Naive B cell (primary cell): ENCODE measurements at regions not wholly inside any gene's neighbourhood (a gene's known extent, or its start where the extent isn't known, plus 50 kb on each side); places are given as distances from the start of the nearest gene placed in this dataset.

Experiments
- ATAC-seq, 2 donors: fragments of 150-1000 bp; cut with Tn5 transposase; 2 replicates each; pipeline ENCODE4 v1.10.0; 2021; ENCODE audit warnings: low read depth in 2 of 2, mild to moderate bottlenecking in 2 of 2, moderate library complexity in 2 of 2
- DNase-seq: peaks from one replicate; pipeline ENCODE4 v3.0.0; 2022
- H3K27ac Mint-ChIP-seq, 6 donors: one replicate each; pipeline ENCODE4 v1.8.0; 2020 to 2022; ENCODE audit warnings: mild to moderate bottlenecking in 6 of 6, mixed read lengths in 6 of 6, moderate library complexity in 5 of 6, inconsistent platforms in 2 of 6
- H3K27me3 Mint-ChIP-seq, 3 donors: one replicate each; pipeline ENCODE4 v1.8.0; 2021 to 2022; ENCODE audit warnings: mixed read lengths in 3 of 3, mild to moderate bottlenecking in 1 of 3
- H3K36me3 Mint-ChIP-seq, 2 donors: one replicate each; pipeline ENCODE4 v1.8.0; 2020 to 2022; ENCODE audit warnings: mixed read lengths in 2 of 2, inconsistent platforms in 1 of 2, mild to moderate bottlenecking in 1 of 2
- H3K4me1 Mint-ChIP-seq, 3 donors: one replicate each; pipeline ENCODE4 v1.8.0; 2020 to 2022; ENCODE audit warnings: mixed read lengths in 3 of 3, inconsistent platforms in 1 of 3, mild to moderate bottlenecking in 1 of 3, moderate library complexity in 1 of 3
- H3K4me3 Mint-ChIP-seq, 8 donors: one replicate each; pipeline ENCODE4 v1.8.0; 2020 to 2022; ENCODE audit warnings: mild to moderate bottlenecking in 8 of 8, mixed read lengths in 8 of 8, moderate library complexity in 8 of 8, inconsistent platforms in 2 of 8
- H3K9me3 Mint-ChIP-seq, 7 donors: one replicate each; pipeline ENCODE4 v1.8.0; 2020 to 2022; ENCODE audit warnings: mixed read lengths in 7 of 7, mild to moderate bottlenecking in 5 of 7, inconsistent platforms in 2 of 7, moderate library complexity in 1 of 7

DNA sequence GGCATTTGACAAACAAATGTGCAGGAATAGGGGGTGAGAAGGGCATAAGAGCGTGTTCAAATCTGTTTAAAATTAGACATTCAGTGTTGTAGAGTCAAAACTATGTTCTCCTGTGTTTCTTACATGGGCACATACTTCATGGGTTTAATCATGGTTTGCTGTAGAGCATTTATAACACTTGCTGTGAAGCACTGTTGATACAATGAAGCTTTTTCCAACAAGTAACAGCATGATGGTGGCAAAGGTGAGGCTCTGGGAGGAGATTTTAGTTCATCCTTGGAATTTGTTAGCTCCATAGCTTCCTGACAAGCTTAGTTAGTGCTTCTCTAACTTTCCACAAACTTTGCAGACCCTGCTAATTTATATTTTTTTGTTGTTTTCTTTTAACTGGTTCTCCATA is 900.7 kb downstream of the TFAP2A start:
- peaks cover 0 to 5% (median 0%) of the 10 kb centered on the region in 3 donors for H3K27me3 Mint-ChIP-seq
- H3K27ac Mint-ChIP-seq, result no peak overlapping the region

DNA sequence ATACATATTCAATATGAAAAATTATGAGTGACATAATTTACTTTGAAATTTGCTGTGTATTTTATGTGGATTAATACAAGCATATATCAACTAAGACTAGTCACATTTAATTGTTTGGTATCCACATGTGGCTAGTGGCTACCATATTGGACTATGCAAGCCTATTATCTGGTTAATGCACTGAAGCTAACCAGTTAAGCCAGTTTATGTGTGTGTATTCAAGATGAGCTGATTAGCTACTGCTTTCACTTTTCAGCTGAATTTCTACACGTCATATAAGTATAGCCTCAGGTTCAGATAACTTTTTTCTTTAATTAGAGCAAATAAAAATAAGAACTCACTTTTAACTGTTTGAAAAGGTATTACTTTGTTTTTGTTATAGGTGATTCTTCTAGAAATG is 903.7 kb downstream of the TFAP2A start:
- Mint-ChIP-seq H3K4me3 (no peak overlapping the region), H3K36me3 (no peaks in the 10 kb centered on the region), H3K9me3 (peaks cover 0 to 16% (median 5%) of the 10 kb centered on the region in 7 donors), H3K27ac (peak overlapping the region in 1 of 6 donors; percentile 21), H3K4me1 (no peaks in the 10 kb centered on the region), H3K27me3 (no peaks in the 10 kb centered on the region)
- DNase-seq (no peak), ATAC-seq (no peak)

More for the DNA sequence above, 900.7 kb downstream of the TFAP2A start:
- DNase-seq (no peak), ATAC-seq (no peak)
- H3K4me3 Mint-ChIP-seq, result no peak overlapping the region
- no peaks in the 10 kb centered on the region for H3K4me1 Mint-ChIP-seq
- no peaks in the 10 kb centered on the region for H3K36me3 Mint-ChIP-seq
- peaks cover 0 to 8% (median 4%) of the 10 kb centered on the region in 7 donors for H3K9me3 Mint-ChIP-seq

DNA sequence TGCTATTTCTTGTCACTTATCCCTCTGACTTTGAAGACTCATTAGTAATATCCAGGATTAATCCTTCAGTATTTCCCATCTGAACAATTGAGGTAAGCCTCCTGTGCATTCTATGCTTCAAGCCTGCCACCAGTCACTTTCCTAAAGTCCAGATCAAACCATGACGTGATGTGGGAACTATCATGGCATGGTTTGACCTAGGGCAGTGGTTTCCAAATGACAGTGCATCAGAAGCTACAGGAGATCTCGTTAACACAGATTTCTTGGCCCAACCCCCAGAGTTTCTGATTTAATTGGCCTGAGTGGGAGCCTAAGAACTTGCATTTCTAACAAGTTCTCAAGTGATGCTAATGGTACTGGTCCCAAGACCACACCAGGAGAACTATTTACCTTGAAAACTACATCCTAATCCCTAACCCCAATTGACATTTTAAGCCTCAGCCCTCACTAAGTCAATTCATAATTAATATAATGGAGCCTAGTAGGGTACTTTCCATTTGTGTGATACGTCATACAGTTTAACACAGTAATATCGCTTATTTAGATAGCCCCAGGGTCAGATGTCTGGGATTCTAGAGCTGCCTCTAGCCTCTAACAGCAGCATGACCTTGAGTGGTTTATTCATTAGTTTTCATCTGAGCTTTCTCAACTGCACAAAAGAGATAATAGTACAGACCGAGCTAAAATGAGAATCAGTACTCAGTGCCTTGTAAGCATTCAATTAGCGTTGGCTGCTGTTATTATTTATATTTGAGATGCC is 907.6 kb downstream of the TFAP2A start:
- H3K27me3 Mint-ChIP-seq, result no peaks in the 10 kb centered on the region
- DNase-seq (no peak), ATAC-seq (no peak)
- no peak overlapping the region for H3K27ac Mint-ChIP-seq
- H3K9me3 Mint-ChIP-seq, result peaks cover 0 to 21% (median 4%) of the 10 kb centered on the region in 7 donors
- H3K4me1 Mint-ChIP-seq, result no peaks in the 10 kb centered on the region
- H3K36me3 Mint-ChIP-seq, result no peaks in the 10 kb centered on the region
- no peak overlapping the region for H3K4me3 Mint-ChIP-seq

- Mint-ChIP-seq H3K27me3 (no peaks in the 10 kb centered on the region), H3K4me3 (no peak overlapping the region), H3K27ac (peak overlapping the region in 1 of 6 donors; percentile 61), H3K4me1 (no peaks in the 10 kb centered on the region), H3K9me3 (peaks cover 0 to 25% (median 5%) of the 10 kb centered on the region in 7 donors), H3K36me3 (no peaks in the 10 kb centered on the region)
- DNase-seq (no peak), ATAC-seq (no peak)
These were observed 910.7 kb downstream of the TFAP2A start for GRCh38 chr6:9504191-9504590.

DNA sequence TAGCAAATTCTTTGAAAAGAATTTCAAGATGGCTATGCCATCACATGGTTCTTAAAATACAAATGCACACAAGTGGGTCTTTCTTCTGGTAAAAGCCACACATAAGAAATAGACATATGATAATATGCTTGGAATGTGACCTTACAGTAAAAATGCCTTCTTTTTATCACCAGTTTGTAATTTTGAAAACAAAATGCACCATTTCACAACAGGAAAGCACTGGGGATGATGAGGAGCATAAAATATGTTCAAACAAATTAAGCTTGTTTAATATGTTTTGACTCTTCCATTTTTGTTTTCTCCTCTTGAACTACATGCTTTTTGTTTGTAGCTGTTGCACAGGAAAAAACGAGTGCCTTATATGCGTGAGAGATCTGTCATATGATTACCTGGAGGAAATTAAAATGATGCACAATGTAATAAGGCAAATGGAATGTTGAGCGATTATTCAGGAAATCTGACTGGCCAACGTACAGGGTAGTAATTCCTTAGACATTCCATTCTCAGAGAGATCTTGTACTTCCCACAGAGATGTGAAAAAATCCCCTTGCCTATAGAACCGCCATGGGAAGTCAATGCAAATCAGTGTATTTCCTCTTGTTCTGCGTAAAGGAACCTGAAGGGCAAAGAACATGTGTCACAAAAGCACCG is 911.6 kb downstream of the TFAP2A start:
- Mint-ChIP-seq H3K4me1 (no peaks in the 10 kb centered on the region), H3K9me3 (peaks cover 0 to 25% (median 5%) of the 10 kb centered on the region in 7 donors), H3K27ac (no peak overlapping the region), H3K4me3 (no peak overlapping the region), H3K36me3 (no peaks in the 10 kb centered on the region), H3K27me3 (no peaks in the 10 kb centered on the region)
- no peak for ATAC-seq
- DNase-seq, result no peak

DNA sequence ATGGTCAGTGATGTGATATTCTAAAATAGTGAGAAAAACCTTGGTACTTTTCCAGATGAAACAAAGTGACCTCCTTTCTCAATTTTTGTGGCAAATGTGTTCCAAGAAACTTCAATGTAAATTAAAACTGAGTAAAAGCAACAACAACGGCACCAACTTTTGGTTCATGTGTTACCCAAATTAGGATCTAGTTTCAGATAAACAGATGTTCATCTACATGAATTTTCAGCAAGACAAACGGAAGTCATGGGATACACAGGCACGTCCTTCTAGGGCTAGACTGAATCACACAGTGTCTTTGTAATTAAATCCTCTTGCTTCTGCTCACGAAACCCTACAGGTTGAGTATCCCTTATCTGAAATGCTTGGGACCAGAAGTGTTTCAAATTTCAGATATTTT is 915.2 kb downstream of the TFAP2A start:
- Mint-ChIP-seq H3K27ac (no peak overlapping the region), H3K36me3 (no peaks in the 10 kb centered on the region)

GRCh38 chr6:9496837-9497236 is 918.0 kb downstream of the TFAP2A start:
- DNase-seq (no peak), ATAC-seq (no peak)
- Mint-ChIP-seq H3K4me1 (no peaks in the 10 kb centered on the region), H3K27me3 (no peaks in the 10 kb centered on the region), H3K27ac (no peak overlapping the region), H3K4me3 (no peak overlapping the region), H3K36me3 (no peaks in the 10 kb centered on the region), H3K9me3 (peaks cover 4 to 10% (median 5%) of the 10 kb centered on the region in 7 donors)

More for the DNA sequence above, 915.2 kb downstream of the TFAP2A start:
- H3K4me1 Mint-ChIP-seq, result no peaks in the 10 kb centered on the region
- ATAC-seq, result no peak
- no peaks in the 10 kb centered on the region for H3K27me3 Mint-ChIP-seq
- DNase-seq, result no peak
- H3K4me3 Mint-ChIP-seq, result no peak overlapping the region
- peaks cover 2 to 10% (median 7%) of the 10 kb centered on the region in 7 donors for H3K9me3 Mint-ChIP-seq

GRCh38 chr6:9494864-9495263 is 920.0 kb downstream of the TFAP2A start:
- no peaks in the 10 kb centered on the region for H3K27me3 Mint-ChIP-seq
- H3K4me3 Mint-ChIP-seq, result no peak overlapping the region
- no peaks in the 10 kb centered on the region for H3K36me3 Mint-ChIP-seq
- DNase-seq (no peak), ATAC-seq (no peak)
- H3K4me1 Mint-ChIP-seq, result no peaks in the 10 kb centered on the region
- peaks cover 0 to 10% (median 5%) of the 10 kb centered on the region in 7 donors for H3K9me3 Mint-ChIP-seq
- H3K27ac Mint-ChIP-seq, result no peak overlapping the region

DNA sequence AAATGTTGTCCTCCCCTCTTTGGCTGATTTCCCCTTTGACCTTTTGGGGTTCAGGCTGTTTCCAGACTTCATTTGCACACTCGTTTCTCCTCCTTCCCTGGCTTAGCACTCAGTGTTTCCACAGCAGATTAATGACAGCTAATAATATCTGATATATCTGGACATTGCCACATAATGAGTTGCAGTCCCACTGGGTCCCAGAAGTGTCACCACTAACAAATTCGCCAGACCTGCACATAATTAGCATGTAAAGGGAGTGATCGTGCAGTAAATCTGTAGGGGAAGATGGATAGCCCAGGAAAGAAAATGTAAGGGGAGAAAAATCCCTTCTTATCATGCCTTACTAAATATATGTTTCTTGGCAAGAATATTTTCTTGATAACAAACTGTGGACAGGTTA is 922.1 kb downstream of the TFAP2A start:
- no peak for ATAC-seq
- no peaks in the 10 kb centered on the region for H3K36me3 Mint-ChIP-seq
- no peak overlapping the region for H3K4me3 Mint-ChIP-seq
- H3K9me3 Mint-ChIP-seq, result peaks cover 0 to 8% (median 5%) of the 10 kb centered on the region in 7 donors
- H3K27me3 Mint-ChIP-seq, result no peaks in the 10 kb centered on the region
- no peak for DNase-seq
- H3K4me1 Mint-ChIP-seq, result no peaks in the 10 kb centered on the region
- no peak overlapping the region for H3K27ac Mint-ChIP-seq

- DNase-seq (no peak), ATAC-seq (no peak)
- Mint-ChIP-seq H3K27me3 (peaks cover 0 to 5% (median 0%) of the 10 kb centered on the region in 3 donors), H3K36me3 (no peaks in the 10 kb centered on the region), H3K9me3 (peaks cover 0 to 5% (median 0%) of the 10 kb centered on the region in 7 donors), H3K4me3 (no peak overlapping the region), H3K4me1 (no peaks in the 10 kb centered on the region), H3K27ac (no peak overlapping the region)
These were observed 927.7 kb downstream of the TFAP2A start for GRCh38 chr6:9487128-9487527.

DNA sequence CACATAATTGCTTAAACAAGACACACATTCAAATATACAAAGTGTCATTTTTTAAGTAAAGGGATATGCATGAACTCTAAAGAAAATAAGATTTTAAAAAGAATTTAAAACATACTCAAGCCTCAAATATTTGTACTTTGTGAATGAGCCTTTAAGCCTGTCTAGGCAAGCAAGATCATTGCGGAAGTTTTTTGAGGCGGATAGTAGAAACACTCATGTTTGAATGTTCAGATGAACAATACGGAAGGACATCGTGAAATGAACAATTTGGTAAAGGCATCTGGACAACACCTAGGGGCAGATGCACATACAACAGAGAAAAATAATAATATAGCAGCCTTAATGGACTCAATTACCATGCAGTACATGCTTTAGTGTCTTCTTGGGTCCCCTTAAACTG is 928.9 kb downstream of the TFAP2A start:
- no peak for DNase-seq
- Mint-ChIP-seq H3K27me3 (peaks cover 0 to 5% (median 0%) of the 10 kb centered on the region in 3 donors), H3K9me3 (peaks cover 0 to 9% (median 0%) of the 10 kb centered on the region in 7 donors), H3K36me3 (no peaks in the 10 kb centered on the region), H3K4me1 (no peaks in the 10 kb centered on the region), H3K4me3 (no peak overlapping the region), H3K27ac (no peak overlapping the region)
- no peak for ATAC-seq

GRCh38 chr6:9484686-9485085 is 930.2 kb downstream of the TFAP2A start:
- no peak overlapping the region for H3K27ac Mint-ChIP-seq
- DNase-seq, result no peak
- no peak overlapping the region for H3K4me3 Mint-ChIP-seq
- ATAC-seq, result no peak
- no peaks in the 10 kb centered on the region for H3K36me3 Mint-ChIP-seq
- peaks cover 0 to 9% (median 3%) of the 10 kb centered on the region in 7 donors for H3K9me3 Mint-ChIP-seq
- H3K27me3 Mint-ChIP-seq, result peaks cover 0 to 5% (median 0%) of the 10 kb centered on the region in 3 donors
- no peaks in the 10 kb centered on the region for H3K4me1 Mint-ChIP-seq

DNA sequence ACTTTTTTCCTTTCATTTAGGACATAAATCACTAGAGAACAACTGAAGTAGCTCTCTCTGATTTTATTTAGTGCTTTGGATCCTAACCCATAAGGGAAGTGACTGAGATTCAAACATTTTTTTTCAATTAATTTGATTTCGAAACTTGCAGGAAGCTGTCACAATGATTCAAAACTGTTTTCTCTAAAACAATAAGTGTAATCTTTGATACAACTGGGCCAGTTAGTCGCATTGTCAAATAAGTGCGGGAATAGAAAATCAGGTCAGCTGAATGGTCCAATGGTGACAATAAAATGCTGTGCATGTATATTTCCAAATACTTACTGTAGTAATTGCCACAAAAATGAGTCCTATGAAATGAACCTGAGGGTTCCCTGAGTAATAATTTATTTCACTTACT is 930.8 kb downstream of the TFAP2A start:
- no peaks in the 10 kb centered on the region for H3K36me3 Mint-ChIP-seq
- ATAC-seq (no peak), DNase-seq (no peak)
- no peak overlapping the region for H3K27ac Mint-ChIP-seq
- peaks cover 0 to 14% (median 4%) of the 10 kb centered on the region in 7 donors for H3K9me3 Mint-ChIP-seq
- H3K4me1 Mint-ChIP-seq, result no peaks in the 10 kb centered on the region
- H3K4me3 Mint-ChIP-seq, result no peak overlapping the region
- peaks cover 0 to 5% (median 0%) of the 10 kb centered on the region in 3 donors for H3K27me3 Mint-ChIP-seq
